GM19468 (cell line): ENCODE measurements at regions not wholly inside any gene's neighbourhood (a gene's known extent, or its start where the extent isn't known, plus 50 kb on each side); places are given as distances from the start of the nearest gene placed in this dataset.

Experiments
- ATAC-seq: cut with Tn5 transposase; IDR thresholded peaks from one replicate; pipeline ENCODE4 v1.9.1; 2021; ENCODE audit warnings: mild to moderate bottlenecking, moderate library complexity, moderate number of reproducible peaks; ENCODE audit not compliant: unreplicated experiment; ENCODE audit errors: extremely low read depth

DNA sequence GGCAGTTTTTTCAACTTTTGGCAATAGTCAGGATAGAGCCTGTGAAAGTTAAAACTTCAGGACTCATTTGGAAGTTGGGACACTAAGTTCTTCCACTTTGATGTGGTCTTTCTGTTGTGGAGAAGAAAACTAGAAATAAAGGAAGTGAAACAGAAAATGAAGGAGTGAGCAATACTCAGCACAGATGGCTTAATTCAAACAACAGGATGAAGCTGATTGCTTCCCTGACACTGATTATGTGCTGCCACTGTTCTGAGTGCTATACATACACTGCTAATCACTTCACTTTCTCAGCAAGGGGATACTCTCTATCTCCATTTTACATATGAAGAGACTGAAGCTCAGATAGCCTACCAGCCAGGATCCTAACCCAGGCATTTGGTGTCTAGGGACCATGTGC is 235.1 kb upstream of the CPEB2 start:
- ATAC-seq: no peak

DNA sequence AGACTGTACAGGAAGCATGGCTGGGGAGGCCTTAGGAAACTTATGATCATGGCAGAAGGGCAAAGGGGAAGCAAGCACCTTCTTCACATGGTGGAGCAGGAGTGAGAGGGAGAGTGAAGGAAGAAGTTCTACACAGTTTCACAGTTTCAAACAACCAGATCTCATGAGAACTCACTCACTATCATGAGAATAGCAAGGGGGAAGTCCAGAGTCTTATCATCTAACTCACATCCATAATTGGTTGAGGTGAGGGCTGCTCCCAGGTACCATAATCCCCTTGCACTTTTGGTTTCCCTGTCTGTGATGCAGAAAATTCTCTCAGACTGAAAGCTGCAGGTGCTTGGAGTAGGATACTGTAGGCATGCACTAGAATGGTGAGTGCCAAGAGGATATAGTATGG is 233.8 kb upstream of the CPEB2 start:
- ATAC-seq: no peak

DNA sequence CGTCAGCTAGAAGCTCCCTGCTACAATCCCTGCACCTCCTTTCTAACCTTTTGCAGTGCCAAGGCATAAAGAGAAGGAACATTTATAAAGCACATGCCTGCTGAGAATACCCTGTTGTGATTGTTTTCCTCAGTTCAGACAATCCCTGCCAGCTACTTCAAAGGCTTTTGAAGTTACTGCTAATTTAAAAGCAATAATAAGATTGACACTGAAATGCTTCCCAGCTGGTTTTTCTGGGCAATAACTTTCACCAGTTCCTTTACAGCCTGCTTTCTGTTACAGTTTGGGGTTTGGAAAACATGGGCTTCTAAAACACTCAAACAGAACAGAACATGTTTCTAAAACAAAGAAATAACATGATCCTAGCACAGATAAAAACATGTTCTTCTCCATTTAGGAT is 232.3 kb upstream of the CPEB2 start:
- ATAC-seq: no peak

DNA sequence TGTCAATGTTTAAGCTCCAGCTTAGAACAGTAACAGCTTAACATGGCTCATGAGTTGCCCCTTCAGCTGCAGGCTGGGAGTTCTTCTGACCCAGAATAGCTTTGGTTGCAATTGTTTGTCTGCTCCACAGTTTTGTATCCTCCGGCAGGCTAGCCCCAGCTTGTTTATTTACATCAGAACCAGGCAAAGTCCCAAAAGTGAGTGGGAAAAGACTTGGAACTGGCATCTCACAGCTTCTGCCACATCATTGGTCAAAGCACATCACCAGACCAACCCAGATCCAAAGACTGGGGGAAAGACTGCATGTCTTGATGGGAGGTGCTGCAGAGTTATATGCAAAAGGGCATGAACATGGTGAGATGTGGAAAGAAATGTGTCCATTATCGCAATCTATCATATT is 231.2 kb upstream of the CPEB2 start:
- ATAC-seq: no peak

DNA sequence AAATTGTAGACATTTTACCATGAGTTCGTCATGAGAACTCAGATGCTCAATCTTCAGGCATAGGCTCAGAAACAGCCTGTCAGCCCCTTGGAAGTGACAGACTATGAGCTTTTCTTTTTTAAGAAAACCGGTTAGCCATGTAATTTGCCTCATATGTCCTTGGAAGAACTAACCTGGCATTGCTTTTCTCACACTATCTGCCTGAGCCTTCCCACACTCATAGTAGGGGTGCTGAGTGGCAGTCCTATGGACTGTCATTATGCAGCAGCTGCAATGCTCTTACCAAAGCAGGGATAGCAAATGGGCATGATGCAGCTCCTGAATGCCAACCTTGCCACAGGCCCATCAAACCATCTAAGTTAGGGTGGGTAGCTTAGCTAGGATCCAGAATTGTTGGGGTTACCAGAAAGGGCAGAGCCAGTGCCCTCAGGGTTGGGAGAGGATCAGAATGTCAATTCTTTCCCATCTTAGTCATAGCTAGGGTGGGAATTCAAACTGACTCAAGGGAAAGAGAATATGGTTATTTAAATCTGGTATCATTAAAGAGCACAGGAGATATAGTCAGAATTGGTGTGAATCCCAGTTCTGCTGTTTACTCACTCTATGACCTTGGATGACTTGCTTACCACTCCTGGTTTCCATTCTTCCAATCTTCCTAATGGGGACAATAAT is 230.6 kb upstream of the CPEB2 start:
- ATAC-seq: no peak

DNA sequence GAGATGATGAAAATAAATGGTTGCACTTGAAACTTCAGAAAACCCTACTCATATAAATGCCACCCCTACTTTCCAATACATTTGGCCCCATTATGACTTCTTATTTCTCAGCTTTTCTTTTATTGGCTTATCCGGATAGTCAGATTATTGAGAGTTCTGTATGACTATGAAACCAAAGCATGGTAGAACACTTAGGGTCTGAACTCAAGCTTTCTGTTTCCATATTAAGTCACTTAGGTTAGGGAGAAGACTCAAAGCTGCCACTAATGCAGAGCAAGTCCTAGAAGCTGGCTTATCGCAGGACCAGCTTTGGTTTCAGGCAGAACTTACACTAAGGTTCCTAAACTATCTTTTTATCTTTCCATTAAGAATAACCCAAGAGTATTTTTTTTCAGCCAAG is 229.9 kb upstream of the CPEB2 start:
- ATAC-seq: no peak

DNA sequence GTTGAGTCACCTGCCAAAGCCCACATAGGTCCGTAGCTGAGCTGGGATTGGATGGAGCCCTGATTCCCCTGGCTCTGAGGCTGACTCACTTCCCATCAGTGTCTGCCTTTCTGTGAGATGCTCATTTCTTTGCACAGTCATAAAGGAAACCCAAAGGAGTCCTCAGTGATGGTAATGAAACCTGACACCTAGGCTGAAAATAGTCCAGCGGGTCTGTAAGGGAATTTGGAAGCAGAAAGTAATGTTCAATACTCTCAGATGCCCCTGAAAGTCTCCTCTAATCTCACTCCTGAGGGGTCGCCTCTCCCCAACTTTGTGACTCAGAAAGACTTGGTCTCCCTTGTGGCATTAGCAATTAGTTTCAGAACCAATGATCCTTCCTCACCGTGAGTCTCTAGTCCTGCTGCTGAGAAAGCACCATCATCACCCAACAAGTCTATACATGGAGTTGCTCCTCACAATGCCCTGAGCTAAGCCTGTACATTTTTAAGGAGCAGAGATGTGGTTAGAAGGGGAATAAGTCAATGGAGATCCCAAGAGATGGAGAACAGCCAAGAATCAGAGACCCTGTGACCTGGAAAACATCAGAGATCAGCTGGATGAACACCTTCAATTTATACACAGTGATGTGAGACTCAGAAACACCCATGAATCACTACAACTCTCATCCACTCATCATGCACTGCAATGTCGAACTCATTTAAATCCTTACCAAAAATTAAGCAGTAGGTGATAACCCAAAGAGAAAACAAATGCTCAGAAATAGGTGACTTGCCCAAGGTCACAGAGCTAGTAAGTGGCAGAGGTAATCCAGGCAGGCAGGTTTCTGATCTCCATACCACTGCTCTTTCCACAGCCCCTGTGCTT is 219.0 kb upstream of the CPEB2 start:
- ATAC-seq: no peak

DNA sequence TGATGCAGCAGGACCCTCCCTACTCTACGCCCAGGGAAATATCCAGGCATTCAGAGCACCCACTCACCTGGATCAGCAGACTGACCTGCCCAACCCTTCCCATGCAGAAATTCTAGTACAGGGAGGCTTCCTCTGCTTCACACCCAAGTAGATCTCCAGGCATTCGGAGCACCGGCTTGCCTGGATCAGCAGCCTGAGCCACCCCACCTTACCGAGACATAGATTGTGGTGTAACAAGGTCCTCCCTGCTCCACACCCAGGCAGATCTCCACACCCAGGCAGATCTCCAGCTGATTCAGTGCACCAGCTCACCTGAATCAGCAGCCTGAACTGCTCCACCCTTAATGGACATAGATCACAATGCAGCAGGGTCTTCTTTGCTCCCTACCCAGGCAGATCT is 215.1 kb upstream of the CPEB2 start:
- ATAC-seq: no peak

DNA sequence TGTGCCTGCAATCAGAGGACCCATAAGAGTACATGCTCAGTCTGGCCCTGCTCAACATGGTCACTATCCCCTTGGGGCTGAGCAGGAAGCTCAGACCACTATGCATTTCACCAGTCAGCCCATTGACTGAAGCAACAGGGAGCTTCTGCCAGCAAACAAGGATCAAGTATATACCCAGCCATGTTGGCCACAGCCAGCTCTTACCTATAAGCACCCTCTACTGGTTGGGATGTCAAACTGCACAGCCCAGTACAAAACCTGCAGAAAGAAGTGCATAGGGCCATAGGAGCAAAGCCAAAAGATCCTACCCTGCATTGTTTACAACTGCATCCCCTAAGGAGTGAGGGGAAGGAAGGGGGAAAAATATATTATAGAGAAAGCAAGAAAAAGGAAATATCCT is 214.4 kb upstream of the CPEB2 start:
- no peak for ATAC-seq

DNA sequence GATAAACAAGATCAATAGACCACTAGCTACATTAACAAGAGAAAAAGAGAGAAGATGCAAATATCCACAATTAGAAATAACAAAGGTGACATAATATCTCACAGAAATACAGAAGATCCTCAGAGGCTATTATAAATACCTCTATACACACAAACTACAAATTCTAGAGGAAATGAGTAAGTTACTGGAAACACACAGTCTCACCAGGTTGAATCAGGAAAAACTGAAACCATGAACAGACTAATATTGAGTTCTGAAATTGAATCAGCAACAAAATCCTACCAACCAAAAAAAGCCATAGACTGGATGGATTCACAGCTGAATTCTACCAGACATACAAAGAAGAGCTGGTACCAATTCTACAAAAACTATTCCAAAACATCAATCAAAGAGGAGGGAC is 211.8 kb upstream of the CPEB2 start:
- ATAC-seq: no peak

DNA sequence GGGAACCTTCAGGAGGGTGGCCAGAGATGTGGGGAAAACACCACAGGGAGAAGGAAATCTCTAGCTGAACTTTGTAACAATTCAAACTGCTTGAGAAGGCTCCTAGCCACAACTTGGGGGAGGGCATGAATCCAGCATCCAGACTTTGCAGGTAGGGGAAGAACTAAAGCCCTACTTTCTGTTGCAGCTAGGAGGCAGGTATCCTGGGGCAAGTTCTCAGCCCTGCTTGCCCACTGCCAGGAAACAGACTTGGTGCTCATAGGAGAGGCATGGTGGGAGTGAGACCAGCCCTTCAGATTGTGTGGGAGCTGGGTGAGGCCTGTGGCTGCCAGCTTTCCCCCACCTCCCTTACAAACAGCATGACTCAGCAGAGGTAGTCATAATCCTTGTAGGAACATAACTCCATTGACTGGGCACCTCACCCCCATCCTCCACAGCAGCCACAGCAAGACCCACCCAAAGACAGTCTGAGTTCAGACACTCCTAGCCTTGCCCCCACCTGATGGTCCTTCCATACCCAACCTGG is 209.5 kb upstream of the CPEB2 start:
- ATAC-seq: no peak

DNA sequence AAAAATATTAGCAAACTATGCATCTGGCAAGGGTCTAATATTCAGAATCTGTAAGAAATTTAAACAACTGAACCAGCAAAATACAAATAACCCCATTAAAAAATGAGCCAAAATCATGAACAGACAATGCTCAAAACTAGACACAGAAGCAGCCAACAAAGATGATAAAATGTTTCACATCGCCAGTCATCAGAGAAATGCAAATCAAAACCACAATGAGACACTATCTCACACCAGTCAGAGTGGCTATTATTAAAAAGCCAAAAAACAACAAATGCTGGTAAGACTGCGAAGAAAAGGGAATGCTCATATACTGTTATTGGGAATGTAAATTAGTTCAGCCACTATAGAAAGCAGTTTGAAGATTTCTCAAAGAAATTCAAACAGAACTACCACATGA is 201.3 kb upstream of the CPEB2 start:
- no peak for ATAC-seq

DNA sequence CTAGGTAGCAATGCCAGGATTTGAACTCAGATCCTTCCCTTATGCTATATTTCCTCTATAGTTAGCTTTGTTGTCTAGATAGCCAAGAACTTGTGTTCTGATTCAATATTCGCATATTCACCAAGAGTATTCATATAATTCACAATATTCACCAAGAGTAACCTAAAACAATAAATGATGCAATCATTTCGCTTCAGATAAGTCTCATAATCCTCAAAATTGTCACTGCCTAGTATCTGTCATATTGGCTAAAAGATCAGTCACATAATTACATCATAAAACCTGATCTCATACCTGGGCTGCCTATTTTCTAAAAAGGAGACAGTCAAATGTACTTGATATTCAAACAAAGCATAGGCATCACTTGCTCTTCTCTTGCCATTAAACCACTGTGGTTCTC is 199.7 kb upstream of the CPEB2 start:
- ATAC-seq: no peak

DNA sequence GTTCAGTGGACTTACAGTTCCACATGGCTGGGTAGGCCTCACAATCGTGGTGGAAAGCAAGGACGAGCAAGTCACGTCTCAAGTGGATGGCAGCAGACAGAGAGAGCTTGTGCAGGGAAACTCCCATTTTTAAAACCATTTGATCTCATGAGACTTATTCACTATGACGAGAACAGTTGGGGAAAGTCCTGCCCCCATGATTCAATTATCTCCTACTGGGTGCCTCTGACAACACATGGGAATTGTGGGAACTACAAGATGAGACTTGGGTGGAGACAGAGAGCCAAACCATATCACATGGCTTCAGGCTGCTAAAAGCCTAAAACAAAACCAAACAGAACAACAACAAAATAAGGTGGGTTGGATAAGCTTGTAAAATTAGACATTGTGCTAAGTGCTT is 194.4 kb upstream of the CPEB2 start:
- no peak for ATAC-seq

DNA sequence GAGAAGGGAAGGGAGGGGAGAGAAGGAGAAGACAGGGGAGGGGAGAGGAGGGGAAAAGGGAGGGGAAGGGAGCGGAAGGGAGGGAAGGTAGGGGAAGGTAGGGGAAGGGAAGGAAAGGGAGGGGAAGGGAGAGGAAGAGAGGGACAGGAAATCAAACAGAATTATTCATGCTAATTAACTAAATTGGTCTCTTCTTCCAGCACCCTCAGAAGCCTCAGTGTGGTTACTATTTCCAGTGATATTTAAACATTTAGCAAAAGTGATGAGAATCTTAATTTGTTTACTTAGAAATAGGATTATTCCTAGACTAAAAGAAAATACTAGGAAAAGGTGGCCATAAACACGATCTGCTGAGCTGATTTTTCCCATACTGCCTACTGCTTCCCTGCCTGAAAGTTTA is 193.1 kb upstream of the CPEB2 start:
- no peak for ATAC-seq

DNA sequence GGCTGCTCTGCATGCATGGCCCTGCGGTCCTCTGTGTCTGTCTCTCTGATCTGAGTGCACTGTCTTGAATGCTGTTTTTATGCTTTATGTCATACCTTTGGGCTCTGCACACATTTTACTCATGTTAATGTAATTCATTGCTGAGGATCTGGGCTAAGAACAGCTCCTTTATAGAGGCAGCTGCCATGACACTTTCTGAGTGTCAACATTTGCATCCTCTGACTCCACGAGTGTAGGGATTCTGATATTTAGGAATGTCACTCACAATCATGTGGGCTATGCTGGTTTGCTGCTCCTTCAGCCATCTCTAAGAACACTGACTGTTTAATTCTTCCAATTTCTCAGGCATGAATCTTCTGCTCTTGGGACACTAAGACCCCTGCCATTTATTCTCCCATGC is 192.2 kb upstream of the CPEB2 start:
- no peak for ATAC-seq

DNA sequence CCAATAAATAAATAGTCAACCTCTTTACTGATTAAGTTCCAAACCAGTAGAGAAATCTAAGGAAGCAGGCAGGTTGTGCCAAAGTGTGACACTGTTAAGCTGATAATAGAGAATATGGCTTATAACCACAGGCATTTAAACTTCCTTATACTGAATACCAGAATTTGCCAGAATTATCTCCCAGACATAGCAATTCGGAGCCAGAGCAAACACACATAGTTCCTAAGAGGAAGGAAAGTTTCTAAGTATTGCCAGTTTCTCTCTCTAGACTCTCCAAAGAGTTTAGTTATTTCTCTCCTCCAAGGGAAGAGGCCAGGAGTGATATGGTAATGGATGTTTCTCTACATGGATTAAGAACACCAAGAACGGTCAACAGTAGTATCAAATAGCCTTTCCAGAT is 191.7 kb upstream of the CPEB2 start:
- ATAC-seq: no peak

DNA sequence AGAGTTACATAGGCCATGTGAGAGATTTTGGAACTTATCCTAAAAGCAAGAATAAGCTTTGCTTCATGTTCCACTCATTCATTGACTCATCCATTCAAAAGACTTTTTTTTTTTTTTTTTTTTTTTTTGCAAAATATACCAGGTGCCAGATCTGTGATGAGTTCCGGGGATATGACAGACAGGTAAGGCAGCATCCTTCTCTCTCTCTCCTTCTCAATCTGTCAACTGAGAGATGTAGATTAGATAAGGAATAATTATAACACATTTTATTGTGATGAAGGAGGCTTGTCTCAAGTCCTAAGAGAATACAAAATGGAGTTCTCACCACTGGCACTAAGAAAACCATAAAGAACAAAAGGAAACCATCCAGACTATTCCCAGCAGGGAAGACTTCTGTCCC is 190.2 kb upstream of the CPEB2 start:
- ATAC-seq: no peak

DNA sequence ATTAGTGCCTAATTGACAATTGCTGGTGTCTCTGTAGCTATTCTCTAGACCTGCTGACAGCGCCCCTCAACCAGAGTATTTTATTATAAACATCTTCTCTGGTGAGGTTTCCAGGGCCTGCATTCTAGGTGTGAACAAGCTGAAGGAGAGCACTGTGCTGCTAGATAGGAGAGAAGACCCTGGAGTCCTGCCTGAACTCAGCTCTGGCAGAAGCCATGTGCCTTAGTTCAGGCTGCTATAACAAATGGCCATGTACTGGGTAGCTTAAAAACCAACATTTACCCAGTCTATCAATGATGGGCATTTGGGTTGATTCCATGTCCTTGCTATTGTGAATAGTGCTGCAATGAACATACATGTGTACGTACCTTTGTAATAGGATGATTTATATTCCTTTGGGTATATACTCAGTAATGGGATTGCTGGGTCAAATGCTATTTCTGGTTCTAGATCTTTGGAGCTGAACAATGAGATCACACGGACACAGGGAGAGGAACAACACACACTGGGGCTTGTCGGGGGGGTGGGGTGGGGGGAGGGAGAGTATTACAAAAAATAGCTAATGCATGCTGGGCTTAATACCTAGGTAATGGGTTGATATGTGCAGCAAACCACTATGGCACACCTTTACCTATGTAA is 185.5 kb upstream of the CPEB2 start:
- no peak for ATAC-seq

DNA sequence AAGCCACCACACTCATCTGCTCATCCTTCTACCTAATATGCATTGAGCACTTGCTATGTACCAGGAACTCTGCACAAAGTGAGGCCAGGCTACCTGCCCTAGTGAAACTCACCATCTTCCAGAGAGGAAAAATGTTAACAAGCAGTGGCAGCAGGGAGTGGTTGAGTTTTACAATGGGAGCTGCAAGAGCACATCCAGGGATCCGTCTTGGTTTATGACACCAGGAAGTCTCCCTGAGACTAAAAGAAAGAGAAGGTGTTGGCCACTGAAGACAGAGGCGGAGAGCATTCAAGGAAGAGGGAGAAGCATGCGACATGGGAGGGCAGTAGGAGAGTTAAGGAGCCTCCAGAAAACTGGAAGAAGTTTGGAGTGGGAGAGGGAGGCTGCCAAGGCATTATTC is 178.1 kb upstream of the CPEB2 start:
- ATAC-seq: no peak

DNA sequence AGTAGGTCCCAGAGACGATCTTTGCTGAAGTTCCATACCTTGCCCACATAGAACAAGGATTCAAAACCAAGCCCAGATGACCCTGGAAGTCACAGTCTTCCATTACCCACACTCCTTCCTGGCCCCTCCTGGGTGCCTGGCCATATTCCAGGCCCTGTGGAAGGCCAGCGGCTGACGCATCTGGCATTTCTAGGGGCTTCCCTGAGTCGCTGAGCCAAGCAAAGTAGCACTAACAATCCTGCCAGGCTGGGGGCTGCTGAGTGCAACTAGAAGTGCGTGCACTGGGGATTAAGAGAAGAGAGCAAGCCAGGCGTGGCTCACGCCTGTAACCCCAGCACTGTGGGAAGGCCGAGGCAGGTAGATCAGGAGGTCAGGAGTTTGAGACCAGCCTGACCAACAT is 175.2 kb upstream of the CPEB2 start:
- no peak for ATAC-seq
